H9 (cell line): ENCODE measurements at regions not wholly inside any gene's neighbourhood (a gene's known extent, or its start where the extent isn't known, plus 50 kb on each side); places are given as distances from the start of the nearest gene placed in this dataset.

ENCODE experiments used
- DNase-seq: peaks from one replicate; pipeline ENCODE4 v3.0.0-alpha.2; 2017
- H2AFZ ChIP-seq: one replicate; pipeline ENCODE4 v1.6.1; 2013; ENCODE audit warnings: mild to moderate bottlenecking, low read length, control low read depth, moderate library complexity
- H2AK5ac ChIP-seq: 2 replicates; pipeline ENCODE4 v1.6.1; 2013; ENCODE audit warnings: low read length, control low read depth, mixed read lengths; ENCODE audit not compliant: insufficient read length
- H2BK120ac ChIP-seq: one replicate; pipeline ENCODE4 v1.6.1; 2013; ENCODE audit warnings: low read depth, mild to moderate bottlenecking, low read length, control low read depth, inconsistent platforms; ENCODE audit not compliant: poor library complexity, severe bottlenecking
- H2BK12ac ChIP-seq: 2 replicates; pipeline ENCODE4 v1.6.1; 2013; ENCODE audit warnings: low read length, control low read depth, mixed read lengths, low read depth; ENCODE audit not compliant: insufficient read length
- H2BK15ac ChIP-seq: 2 replicates; pipeline ENCODE4 v1.6.1; 2013; ENCODE audit warnings: low read depth, low read length, control low read depth
- H2BK20ac ChIP-seq: one replicate; pipeline ENCODE4 v1.6.1; 2013; ENCODE audit warnings: low read depth, mild to moderate bottlenecking, low read length, control low read depth, inconsistent platforms; ENCODE audit not compliant: poor library complexity, severe bottlenecking
- H2BK5ac ChIP-seq: 2 replicates; pipeline ENCODE4 v1.6.1; 2013; ENCODE audit warnings: low read length, control low read depth, mixed read lengths; ENCODE audit not compliant: insufficient read length
- H3K14ac ChIP-seq: 2 replicates; pipeline ENCODE4 v1.6.1; 2013; ENCODE audit warnings: low read length, control low read depth; ENCODE audit not compliant: insufficient read depth
- H3K18ac ChIP-seq: 2 replicates; pipeline ENCODE4 v1.6.1; 2013; ENCODE audit warnings: low read depth, mild to moderate bottlenecking, mixed read lengths, low read length, control low read depth; ENCODE audit not compliant: insufficient read length
- H3K23ac ChIP-seq: 2 replicates; pipeline ENCODE4 v1.6.1; 2013; ENCODE audit warnings: low read length, control low read depth, mixed read lengths, low read depth; ENCODE audit not compliant: insufficient read length
- H3K23me2 ChIP-seq: 2 replicates; pipeline ENCODE4 v1.6.1; 2013; ENCODE audit warnings: low read depth, mild to moderate bottlenecking, mixed read lengths, low read length, control low read depth; ENCODE audit not compliant: insufficient read length, poor library complexity, severe bottlenecking
- H3K27ac ChIP-seq: 2 replicates; pipeline ENCODE4 v1.5.1; 2013; ENCODE audit warnings: low read length, control low read depth, mixed read lengths, low read depth; ENCODE audit not compliant: insufficient read length
- H3K27me3 ChIP-seq: 2 replicates; pipeline ENCODE4 v1.6.1; 2013; ENCODE audit warnings: low read length, control low read depth, inconsistent platforms; ENCODE audit not compliant: insufficient read depth
- H3K4ac ChIP-seq: 2 replicates; pipeline ENCODE4 v1.6.1; 2013; ENCODE audit warnings: low read depth, mild to moderate bottlenecking, control low read depth, inconsistent platforms, low read length, moderate library complexity
- H3K4me1 ChIP-seq: 2 replicates; pipeline ENCODE4 v1.6.1; 2013; ENCODE audit warnings: low read length, control low read depth, inconsistent platforms; ENCODE audit not compliant: insufficient read depth
- H3K4me2 ChIP-seq: 2 replicates; pipeline ENCODE4 v1.6.1; 2013; ENCODE audit warnings: low read length, control low read depth, mixed read lengths; ENCODE audit not compliant: insufficient read length, insufficient read depth
- H3K56ac ChIP-seq: 2 replicates; pipeline ENCODE4 v1.6.1; 2013; ENCODE audit warnings: low read depth, mild to moderate bottlenecking, mixed read lengths, low read length, control low read depth; ENCODE audit not compliant: insufficient read length
- H3K79me1 ChIP-seq: 2 replicates; pipeline ENCODE4 v1.6.1; 2013; ENCODE audit warnings: low read depth, mild to moderate bottlenecking, moderate library complexity, low read length, control low read depth, inconsistent platforms; ENCODE audit not compliant: insufficient read depth, poor library complexity, severe bottlenecking
- H3K79me2 ChIP-seq: 2 replicates; pipeline ENCODE4 v1.6.1; 2013; ENCODE audit warnings: low read length, control low read depth, inconsistent platforms; ENCODE audit not compliant: insufficient read depth
- H3K9ac ChIP-seq: 2 replicates; pipeline ENCODE4 v1.6.1; 2013; ENCODE audit warnings: low read length, control low read depth, mixed read lengths; ENCODE audit not compliant: insufficient read length; ENCODE audit errors: extremely low read depth
- H3K9me3 ChIP-seq: one replicate; pipeline ENCODE4 v1.6.1; 2013; ENCODE audit warnings: low read depth, low read length, inconsistent platforms; ENCODE audit not compliant: control insufficient read depth
- H3T11ph ChIP-seq: one replicate; pipeline ENCODE4 v1.6.1; 2013; ENCODE audit warnings: mild to moderate bottlenecking, low read length, control low read depth, inconsistent platforms
- H4K20me1 ChIP-seq: one replicate; pipeline ENCODE4 v1.6.1; 2013; ENCODE audit not compliant: control insufficient read depth, insufficient read length, insufficient read depth
- H4K5ac ChIP-seq: 2 replicates; pipeline ENCODE4 v1.6.1; 2013; ENCODE audit warnings: low read depth, mild to moderate bottlenecking, mixed read lengths, low read length, control low read depth; ENCODE audit not compliant: insufficient read length
- H4K8ac ChIP-seq: replicated peaks from 2 replicates; pipeline ENCODE4 v1.6.1; 2013; ENCODE audit warnings: low read length, control low read depth, mixed read lengths, low read depth; ENCODE audit not compliant: insufficient read length
- H4K91ac ChIP-seq: 2 replicates; pipeline ENCODE4 v1.6.1; 2013; ENCODE audit warnings: low read depth, mild to moderate bottlenecking, moderate library complexity, mixed read lengths, low read length, control low read depth; ENCODE audit not compliant: insufficient read length
- H3K27ac Mint-ChIP-seq, 3 experiments: 2 replicates in 2 of 3; 3 replicates in 1 of 3; pipeline ENCODE4 v1.8.0; 2020 to 2021; ENCODE audit warnings: mixed read lengths in 3 of 3, mild to moderate bottlenecking in 1 of 3, moderate library complexity in 1 of 3
- H3K27me3 Mint-ChIP-seq: 2 replicates; pipeline ENCODE4 v1.8.0; 2021; ENCODE audit warnings: low read depth, mild to moderate bottlenecking, moderate library complexity, mixed read lengths
- H3K36me3 Mint-ChIP-seq, 3 experiments: 2 replicates in 2 of 3; 3 replicates in 1 of 3; pipeline ENCODE4 v1.8.0; 2020 to 2021; ENCODE audit warnings: low read depth in 3 of 3, mixed read lengths in 3 of 3; ENCODE audit not compliant: insufficient read depth in 1 of 3
- H3K4me1 Mint-ChIP-seq, 2 experiments: 2 replicates each; pipeline ENCODE4 v1.8.0; 2020; ENCODE audit warnings: mixed read lengths in 2 of 2
- H3K4me3 Mint-ChIP-seq, 2 experiments: 2 replicates in 1 of 2; 3 replicates in 1 of 2; pipeline ENCODE4 v1.8.0; 2020 to 2021; ENCODE audit warnings: mild to moderate bottlenecking in 2 of 2, mixed read lengths in 2 of 2, moderate library complexity in 1 of 2
- H3K9me3 Mint-ChIP-seq, 2 experiments: 2 replicates in 1 of 2; 3 replicates in 1 of 2; pipeline ENCODE4 v1.8.0; 2020; ENCODE audit warnings: mild to moderate bottlenecking in 2 of 2, mixed read lengths in 2 of 2, moderate library complexity in 1 of 2
- WGBS: extraction: QIAGEN DNeasy Blood & Tissue Kit; methylation state at CpG from one replicate; pipeline ENCODE4 v1.1.7; 2013; ENCODE audit warnings: missing lambda C conversion rate, low lambda C conversion rate, mixed read lengths; ENCODE audit not compliant: insufficient read length; ENCODE audit errors: extremely low coverage; 5-methylcytosine and 5-hydroxymethylcytosine counted together
- TF ChIP-seq, protein P1 (sequence below): fragments of 200-600 bp; sonication (generic); conservative IDR thresholded peaks from 3 replicates; pipeline ENCODE4 v1.8.0; 2021; ENCODE audit warnings: antibody characterized with exemption, mild to moderate bottlenecking

GRCh38 chr15:39443659-39444219, 137.1 kb upstream of the THBS1 start:
- Histone ChIP-seq H3K9me3 (no peaks in the 10 kb centered on the region), H3K18ac (no peak overlapping the region), H3K14ac (no peak overlapping the region), H2BK20ac (no peak overlapping the region), H2BK15ac (no peak overlapping the region), H3K4ac (no peak overlapping the region), H3K9ac (no peak overlapping the region), H4K20me1 (no peaks in the 10 kb centered on the region), H3K4me1 (no peaks in the 10 kb centered on the region), H3K4me2 (no peak overlapping the region), H3K23ac (no peak overlapping the region), H3K56ac (no peak overlapping the region), H4K5ac (no peak overlapping the region), H3K27me3 (no peaks in the 10 kb centered on the region), H3K27ac (no peak overlapping the region), H2BK12ac (no peak overlapping the region), H2BK120ac (no peak overlapping the region), H4K8ac (no peak overlapping the region), H3K79me1 (no peaks in the 10 kb centered on the region), H2AFZ (no peak overlapping the region), H3K79me2 (no peaks in the 10 kb centered on the region), H3K23me2 (no peaks in the 10 kb centered on the region), H3T11ph (no peak overlapping the region), H2BK5ac (no peak overlapping the region), H2AK5ac (no peak overlapping the region), H4K91ac (no peak overlapping the region)
- no CpG with 5 or more reads among the region's 4 CpGs for WGBS
- Mint-ChIP-seq H3K4me3 (no peak overlapping the region), H3K36me3 (no peaks in the 10 kb centered on the region), H3K9me3 (no peaks in the 10 kb centered on the region), H3K4me1 (peaks cover 23 to 31% of the 10 kb centered on the region in 2 experiments), H3K27me3 (no peaks in the 10 kb centered on the region), H3K27ac (no peak overlapping the region)
- TF ChIP-seq, protein P1, sequence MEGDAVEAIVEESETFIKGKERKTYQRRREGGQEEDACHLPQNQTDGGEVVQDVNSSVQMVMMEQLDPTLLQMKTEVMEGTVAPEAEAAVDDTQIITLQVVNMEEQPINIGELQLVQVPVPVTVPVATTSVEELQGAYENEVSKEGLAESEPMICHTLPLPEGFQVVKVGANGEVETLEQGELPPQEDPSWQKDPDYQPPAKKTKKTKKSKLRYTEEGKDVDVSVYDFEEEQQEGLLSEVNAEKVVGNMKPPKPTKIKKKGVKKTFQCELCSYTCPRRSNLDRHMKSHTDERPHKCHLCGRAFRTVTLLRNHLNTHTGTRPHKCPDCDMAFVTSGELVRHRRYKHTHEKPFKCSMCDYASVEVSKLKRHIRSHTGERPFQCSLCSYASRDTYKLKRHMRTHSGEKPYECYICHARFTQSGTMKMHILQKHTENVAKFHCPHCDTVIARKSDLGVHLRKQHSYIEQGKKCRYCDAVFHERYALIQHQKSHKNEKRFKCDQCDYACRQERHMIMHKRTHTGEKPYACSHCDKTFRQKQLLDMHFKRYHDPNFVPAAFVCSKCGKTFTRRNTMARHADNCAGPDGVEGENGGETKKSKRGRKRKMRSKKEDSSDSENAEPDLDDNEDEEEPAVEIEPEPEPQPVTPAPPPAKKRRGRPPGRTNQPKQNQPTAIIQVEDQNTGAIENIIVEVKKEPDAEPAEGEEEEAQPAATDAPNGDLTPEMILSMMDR, result no peak
- no peak for DNase-seq
